Suppressor macrophage treated with lipopolysaccharide for 4 hours (primary cell): ENCODE measurements at regions not wholly inside any gene's neighbourhood (a gene's known extent, or its start where the extent isn't known, plus 50 kb on each side); places are given as distances from the start of the nearest gene placed in this dataset.
A peak's percentile ranks its signal among the peaks of the same experiment; 100 is the strongest.

ENCODE experiments used
- DNase-seq: peaks from one replicate; pipeline ENCODE4 v3.0.0-alpha.2; 2020

DNA sequence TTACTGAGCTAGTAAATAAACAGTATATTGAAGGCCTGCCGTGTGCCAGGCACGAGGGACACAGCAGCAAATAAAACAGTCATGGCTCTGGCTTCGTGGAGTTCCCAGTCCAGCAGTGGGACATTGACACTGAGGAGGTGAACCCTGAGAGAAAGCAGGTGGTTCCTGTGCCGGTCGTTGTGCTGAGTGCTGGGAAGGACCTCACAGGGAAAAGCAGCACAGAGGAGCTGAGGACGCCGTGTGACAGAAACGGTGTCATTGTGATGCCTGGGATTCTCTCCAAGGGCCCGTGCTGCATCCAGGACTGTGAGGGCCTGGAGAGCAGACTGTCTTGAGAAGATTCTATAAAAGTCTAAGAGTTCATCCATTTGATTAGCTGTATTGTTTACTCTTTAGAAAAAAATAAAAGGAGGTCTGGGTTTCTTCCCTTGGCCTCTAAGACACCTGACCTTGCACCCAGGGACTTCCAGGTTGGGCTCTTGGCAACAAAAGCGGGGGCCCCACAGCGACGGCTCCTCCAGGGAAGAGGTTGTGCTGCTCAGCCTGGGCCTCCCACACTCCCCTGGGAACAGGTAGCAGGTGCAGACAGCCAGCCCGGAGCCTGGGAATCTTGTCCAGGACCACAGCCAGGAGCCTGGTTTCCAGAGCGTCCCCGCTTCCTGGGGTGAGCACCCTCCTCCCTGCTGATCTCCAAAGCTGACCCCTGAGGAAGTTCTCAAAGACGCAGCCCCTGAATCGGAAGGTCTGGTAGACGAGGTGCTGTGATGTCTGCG, 251.2 kb upstream of the PMEPA1 start:
- no peak for DNase-seq

DNA sequence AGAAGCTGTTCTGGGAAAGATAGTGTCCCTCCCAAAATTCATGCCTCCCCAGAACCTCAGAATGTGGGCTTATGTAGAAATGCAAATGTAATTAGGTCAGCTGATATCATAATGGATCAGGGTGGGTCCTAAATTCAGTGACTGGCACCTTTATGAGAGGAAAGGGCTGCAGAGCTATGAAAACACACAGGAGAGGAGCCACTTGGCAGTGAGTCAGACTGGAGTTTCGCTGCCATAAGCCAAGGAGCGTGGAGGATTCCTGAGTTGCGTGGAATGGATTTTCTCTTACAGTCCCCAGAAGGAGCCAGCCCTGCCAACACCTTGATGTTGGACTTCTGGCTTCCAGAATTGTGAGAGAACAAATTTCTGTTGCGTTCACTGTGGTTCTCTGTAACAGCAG, 249.8 kb upstream of the PMEPA1 start:
- DNase-seq, result no peak

DNA sequence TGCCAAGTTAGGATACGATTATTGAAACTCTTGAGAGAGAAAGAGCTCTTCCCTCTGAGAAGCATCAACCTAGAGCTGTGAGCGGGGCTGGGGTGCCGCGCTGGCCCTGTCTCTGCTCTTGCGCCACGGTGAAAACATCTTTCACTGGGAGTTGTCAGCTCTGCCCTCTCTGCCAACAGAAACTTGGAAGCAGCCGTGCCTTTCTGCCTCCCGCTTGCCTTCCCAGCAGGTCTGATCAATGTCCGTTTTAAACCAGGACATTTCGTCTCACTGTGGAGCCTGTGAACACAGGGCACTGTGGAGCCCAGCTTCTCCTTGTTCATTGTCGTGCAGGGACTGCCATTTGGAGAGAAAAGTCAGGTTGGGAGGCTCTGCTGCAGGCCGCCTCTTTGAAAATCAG, 249.2 kb upstream of the PMEPA1 start:
- no peak for DNase-seq

DNA sequence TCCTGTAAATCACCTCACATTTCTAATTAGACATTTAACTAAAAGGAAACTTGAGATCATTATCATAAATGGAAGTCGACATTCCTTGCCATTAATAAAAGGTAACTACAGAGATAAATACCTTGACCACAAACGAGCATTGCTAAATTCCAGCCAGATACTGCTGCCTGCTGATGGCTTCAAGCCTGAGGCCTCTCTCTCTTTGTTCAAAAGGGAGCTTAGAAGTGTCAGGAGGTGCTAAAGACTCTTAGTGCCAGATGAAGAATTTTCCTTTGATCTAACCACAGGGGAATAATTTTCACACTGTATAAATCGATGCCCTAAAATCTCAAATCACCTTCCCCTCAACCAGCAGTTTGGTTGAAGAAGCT, 248.2 kb upstream of the PMEPA1 start:
- DNase-seq, result no peak

DNA sequence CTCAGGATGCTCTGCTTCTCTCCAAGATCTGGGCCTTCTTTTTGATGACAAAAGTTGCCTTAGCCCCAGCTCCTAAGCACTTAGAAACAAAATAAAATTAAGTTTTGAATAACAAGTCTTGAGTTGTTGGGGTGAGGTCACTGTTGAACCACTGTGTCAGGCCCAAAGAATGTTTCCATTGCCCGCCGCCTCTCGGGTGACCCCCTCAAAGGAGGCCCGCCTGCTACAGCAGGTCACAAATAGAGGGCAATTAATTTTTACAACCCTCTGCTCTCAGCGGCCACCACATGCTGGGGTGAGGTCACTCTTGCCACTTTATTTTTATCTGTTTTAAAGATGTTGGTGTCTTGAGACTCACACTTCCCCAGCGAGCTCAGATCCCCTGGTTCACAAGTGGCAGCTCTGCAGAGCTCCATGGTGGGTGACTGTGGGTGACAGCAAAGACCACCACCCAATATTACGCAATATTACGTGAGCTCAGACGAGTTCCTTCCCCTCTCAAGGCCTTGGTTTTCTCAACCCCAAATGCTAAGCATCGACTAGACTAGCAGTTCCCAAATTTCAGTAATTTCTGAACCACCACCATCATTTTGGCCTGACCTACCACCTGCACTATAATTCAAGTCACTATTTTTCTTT, 247.7 kb upstream of the PMEPA1 start:
- no peak for DNase-seq

DNA sequence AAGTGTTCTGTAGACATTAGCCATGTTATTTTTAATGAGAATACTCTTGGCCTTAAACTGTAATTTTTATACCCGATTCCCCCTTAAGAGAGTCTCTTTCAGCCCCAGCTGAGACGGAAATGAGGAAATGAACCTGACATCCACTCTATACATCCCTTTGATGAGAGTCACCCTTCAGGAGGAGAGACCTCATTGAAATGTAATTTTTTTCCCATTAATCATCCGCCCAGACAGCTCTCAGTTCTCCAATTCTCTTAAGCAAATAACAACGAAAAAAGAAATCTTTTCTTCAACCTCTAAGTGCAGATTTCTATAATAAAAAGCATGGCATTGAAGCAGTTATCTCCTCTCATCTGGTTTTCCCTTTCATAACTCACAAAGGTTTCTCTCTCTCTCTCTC, 243.8 kb upstream of the PMEPA1 start:
- peak; percentile 1 for DNase-seq

DNA sequence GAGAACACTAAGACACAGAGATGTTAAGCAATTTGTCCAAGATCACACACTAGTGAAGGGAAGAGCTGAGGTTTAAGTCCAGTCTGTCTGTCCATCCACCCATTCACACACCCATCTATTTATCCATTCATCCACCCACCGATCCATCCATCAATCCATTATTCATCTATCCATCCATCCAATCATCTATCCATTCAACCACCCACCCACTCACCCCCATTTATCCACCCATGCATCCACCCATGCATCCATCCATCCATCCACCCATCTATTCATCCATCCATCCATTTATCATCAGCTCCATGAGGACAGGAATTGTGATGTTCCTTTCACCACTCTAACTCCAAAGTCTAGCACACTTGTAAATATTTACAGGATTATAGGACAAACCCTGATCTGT, 242.3 kb upstream of the PMEPA1 start:
- no peak for DNase-seq

DNA sequence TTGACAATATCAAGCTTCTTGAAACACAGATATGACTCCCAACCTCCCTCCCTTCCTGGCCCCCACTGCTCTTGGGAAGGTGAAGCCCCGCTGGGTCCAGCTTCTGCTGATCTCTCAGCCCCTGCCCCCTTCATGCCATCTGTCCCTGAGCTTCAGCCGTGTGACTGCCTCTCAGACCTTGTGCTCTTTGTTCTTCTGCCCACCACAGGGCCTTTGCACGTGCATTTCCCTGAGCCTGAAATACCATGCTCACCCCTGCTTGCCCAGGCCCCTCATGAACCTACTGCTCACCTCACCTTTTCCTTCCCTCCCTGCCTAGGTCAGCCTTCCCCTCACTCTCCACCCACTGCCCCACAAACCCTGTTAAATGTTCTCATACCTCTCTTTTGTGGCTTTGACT, 241.7 kb upstream of the PMEPA1 start:
- DNase-seq, result no peak

DNA sequence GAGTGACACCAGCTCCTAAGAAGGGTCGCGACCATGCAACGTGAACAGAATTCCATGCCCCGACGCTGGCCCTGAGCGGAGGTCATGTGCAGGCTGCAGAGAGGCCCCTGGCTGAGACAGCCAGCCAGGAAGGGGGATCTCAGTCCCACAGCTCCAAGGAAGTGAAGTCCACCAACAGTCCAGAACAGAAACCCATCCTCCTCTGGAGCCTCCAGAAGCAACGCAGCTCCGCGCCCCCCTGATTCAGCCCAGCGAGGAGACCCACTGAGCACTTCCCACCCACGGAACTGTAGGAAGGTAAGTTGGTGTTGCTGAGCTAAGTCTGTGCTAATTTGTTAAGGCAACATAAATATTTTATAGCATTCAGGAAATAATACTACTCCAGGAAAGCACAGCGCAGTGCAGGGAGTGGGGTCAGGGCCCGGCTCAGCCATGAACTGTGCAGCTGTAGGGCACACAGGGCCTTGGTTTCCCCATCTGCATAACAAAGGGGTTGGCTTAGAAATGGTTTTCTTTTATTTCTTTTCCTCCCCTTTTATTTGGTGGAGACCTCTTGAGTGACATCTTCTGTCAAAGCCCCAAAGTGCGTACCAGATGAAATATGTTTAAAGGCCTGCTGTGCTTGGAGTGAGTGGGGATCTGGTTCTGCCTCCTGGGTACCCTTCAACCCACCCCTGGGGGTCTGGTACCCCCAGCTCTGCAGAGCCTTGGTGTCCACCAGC, 241.1 kb upstream of the PMEPA1 start:
- no peak for DNase-seq

DNA sequence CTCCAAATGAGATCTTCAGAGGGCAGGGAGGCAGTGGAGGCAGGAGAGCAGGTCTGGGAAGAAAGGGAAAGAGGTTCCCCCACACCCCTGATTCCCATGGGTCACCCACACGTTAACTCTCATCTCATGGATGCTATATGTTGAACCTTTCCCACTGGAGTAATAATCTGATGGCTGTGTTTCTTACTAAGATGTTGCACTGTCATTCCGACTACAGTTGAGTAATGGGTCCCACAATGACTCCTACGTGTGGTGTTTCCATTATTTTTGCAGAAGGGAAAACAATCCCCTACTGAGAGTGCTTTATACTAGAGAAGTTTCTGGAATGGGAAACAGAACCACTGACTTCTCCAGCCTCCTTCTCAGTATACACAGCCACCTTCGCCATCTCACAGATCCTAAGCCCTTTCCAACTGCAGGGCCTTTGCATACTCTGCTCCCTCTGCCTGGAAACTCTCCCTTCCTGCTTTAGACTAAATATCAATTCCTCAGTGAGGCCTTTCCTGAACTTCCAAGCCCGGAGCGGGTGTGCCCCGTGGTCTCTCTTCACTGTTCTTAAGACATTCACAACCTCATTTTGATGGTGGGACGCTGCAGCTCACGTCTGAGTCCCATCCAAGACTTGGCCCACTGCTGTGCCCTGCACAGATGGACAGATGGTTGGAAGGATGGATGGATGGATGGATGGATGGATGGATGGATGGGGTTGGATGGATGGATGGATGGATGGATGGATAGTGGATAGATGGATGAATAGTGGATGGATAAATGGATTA, 238.6 kb upstream of the PMEPA1 start:
- no peak for DNase-seq

DNA sequence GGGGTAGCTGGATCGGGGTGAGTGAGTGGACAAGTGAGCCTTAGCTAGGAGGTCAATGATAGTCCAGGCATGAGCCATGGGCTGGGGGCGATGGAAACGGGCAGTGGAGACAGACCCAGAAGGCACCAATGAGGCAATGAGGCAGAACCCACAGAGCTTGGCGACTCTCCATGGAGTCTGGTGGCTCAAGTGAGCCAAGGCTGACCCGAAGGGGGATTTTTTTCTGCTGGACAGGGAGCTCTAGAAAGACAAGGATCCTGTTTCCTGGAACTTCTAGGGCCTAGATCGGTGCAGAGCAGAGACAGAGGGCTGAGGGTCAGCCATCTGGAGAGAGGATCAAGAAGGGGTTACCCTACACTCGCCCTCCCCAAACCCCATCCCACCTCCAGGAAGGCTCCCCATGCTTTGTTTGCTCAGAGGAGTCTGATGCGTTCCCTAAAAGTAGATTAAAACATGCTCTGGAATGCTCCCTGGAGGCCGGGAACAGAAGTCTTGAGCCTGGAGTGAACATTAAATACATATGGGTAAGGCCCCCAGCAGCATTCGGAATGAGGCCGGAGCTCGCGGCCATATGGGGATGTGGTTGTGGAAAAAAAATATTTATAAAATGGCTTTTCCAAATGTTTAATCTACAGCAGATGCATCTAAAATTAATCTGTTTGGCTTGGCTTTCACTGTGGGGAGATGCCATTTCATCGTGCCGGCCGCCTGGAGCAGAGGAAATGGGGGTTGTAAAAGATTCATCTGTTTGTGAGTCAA, 237.8 kb upstream of the PMEPA1 start:
- no peak for DNase-seq

DNA sequence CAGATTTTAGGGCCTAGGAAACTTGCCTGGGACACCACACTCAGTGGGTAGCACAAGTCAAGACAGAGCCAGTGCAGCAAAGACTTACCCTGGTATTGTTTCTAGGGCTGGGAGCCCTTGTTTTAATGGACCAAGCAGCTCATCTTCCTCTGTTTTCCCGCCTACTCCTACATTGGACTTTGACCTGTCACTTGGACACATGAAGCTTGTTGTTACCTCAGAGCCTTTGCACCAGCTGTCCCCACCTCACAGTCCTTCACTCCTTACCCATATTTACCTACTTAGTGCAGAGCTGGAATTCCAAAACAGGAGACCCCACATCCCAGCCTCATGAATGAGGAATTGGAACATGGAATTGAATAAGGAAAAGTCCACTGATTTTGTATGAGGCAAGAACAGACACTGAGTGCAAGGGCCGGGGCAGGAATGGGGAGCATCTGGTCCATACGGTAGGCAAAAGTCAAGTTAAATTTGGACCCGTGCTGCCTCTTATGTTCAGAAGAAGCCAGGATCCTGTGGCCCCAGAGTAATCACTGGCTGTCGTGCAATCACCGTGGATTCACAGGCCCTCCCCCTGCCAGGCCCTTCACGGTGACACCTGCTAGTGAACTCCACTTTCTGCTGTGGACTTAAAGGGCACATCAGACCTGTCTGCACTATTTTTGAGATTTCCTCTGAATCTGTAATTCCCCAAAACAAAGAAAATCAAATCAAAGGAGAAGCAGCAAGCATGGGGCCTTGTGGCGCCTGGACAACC, 236.9 kb upstream of the PMEPA1 start:
- no peak for DNase-seq

DNA sequence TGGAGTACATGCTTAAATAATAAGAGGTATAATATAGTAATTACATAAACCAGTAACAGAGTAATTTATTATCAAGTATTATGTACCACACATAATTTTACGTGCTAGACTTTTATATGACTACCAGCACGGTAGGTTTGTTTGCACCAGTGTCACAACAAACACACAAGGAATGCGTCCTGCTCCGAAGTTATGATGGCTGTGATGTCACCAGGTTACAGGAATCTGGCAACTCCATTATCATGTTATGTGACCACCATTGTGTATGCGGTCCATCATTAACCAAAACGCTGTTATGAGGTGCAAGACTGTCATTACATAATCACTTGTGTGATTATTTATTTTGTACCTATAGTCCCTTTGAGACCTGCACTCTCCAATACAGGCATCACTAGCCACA, 235.2 kb upstream of the PMEPA1 start:
- DNase-seq, result no peak

DNA sequence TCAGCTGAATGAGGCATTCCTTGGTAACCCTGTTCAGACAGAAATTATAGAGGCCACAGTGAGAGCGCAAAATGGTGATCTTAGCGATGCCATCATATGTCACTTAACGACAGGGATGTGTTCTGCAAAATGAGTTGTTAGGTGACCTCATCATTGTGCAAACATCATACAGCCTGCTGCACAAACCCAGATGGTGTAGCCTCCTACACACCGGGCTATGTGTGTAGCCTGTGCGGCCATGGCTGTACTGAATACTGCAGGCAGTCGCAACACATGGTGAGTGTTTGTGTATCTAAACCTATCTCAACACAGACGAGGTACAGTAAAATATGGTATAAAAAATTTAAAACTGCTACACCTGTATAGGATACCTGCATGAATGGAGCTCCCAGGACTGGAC, 234.1 kb upstream of the PMEPA1 start:
- no peak for DNase-seq

DNA sequence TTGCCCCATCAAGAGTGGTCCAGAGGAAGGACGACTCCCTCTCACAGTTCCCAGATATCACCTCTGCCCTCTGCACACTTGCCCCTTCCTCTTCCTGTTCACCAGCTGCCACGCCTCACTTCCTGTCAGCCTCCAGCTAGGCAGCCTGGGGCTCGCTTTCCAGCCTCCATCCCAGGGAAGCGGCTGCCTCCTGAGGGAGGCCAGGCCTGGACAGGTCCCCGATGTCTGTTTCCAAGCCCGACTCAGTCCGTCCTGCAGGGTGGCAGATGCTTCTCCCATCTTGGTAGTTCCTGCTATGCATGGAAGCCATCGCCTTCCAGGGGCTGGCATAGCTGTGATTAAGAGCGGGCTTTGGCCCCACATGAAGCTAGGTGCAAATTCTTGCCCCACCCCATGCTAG, 233.5 kb upstream of the PMEPA1 start:
- no peak for DNase-seq

DNA sequence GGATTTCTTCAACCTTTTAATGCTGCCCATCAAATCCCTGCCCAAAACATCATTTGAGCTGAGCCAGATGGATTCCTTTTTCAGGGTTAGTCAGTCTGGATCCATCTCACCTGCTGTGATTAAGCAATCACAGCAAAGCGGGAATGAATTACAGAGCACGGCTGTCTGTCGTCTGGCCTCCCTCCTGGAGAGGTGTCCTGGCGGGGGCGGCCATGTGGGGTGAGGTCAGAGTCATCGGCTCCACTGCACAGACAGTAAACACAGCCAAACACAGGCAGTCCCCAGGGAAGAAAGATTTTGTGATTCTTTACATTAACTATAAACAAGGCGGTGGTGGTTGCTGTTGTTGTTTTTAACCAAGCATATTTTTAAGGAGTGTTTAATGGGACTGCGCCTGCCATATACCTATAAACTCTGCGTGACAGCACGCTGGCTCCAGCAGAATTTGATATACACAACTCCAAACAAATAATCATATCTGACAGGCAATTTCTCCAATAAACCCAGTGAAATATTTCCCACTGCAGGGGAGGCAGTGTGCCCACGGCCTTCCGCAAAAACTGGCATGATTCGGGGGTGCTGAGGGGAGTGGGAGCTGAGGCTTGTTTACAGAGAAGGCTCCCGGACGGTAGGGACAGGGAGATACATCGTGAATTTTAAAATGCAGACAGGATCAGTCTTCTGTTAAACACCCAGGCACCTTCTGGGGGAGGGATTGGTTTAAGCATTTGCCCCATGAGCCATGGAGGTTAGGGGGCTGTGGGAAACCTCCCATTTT, 232.0 kb upstream of the PMEPA1 start:
- no peak for DNase-seq

DNA sequence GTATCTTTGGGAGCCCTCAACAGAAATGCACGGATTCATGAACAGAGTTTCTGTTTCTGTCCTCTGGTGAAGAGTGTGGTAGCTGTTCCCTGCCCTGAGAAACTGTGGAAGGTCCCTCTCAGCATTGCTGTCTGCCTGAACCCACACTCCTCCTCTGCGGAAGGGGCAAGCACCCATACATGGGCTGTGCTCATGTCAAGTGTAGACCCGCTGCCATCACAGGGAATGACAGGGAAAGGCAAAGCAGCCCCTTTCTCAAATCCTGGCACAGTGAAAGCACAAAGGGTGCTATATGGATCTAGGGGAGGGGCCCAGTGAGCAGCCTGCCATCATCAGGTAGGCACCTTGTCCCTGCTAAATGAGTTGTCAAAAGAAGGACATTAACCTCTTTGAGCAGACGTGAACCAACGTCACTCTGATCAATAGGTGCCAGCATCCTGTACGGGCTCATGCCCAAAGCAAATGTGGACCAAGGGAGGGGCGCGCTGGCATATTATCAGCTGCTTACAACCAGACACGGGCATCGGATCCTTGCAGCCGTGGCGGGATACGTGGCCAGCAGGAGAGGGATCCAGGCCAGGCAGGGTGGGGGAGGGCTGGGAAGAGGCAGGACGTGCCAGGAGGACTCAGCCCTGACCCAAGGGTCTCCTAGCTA, 231.2 kb upstream of the PMEPA1 start:
- DNase-seq, result no peak

DNA sequence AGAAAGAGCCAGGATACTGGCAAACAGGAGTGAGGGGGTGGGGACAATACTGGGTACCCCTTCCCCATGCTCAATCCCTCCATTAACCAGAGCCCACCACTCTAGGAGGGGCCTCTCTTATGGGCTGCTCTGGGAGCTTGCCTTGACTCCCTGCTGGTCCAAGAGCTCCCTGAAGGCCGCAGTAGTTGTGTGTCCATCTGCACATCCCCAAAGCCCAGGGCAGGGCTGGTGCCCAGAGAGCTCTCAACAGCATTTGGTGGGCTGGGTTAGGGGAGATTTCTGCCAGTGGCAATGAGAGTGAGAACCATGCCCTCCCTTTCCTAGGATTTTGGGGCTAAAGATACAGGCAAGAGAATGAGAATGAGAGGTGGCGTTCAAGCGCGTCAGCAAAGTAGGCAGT, 230.6 kb upstream of the PMEPA1 start:
- DNase-seq, result no peak

DNA sequence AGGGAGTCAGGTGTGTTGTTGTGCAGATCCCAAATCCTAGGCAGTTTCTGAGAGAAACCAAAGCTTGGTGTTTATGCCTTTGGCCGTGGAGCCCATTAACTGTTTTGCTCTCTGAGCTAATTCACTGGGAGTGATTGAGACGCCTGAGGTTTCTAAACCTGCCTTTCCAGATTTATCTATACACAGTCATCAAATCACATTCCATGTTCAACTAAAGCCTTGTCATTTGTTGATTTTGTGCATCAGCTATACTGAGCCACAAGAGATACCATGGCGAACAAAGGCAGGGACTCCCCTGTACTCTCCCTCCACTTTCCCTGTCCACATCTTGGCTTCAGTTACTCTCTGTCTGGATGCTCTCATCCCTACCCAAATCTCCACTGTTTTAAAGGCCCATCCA, 229.7 kb upstream of the PMEPA1 start:
- no peak for DNase-seq
